Activated naive CD8-positive, alpha-beta T cell treated with anti-CD3 and anti-CD28 coated beads, Interleukin-2, amount 10 ng/mL, durations not matched to agents 7 days and 5 days (primary cell): ENCODE measurements at regions not wholly inside any gene's neighbourhood (a gene's known extent, or its start where the extent isn't known, plus 50 kb on each side); places are given as distances from the start of the nearest gene placed in this dataset.

ENCODE experiments used
- ATAC-seq: fragments of 150-1000 bp; cut with Tn5 transposase; one replicate; pipeline ENCODE4 v1.10.0; 2021; ENCODE audit warnings: low read depth, moderate library complexity
- POLR2A ChIA-PET: fragments of 350-600 bp; sonication (Branson Sonifier 250); formaldehyde crosslinking; loops from one replicate; lab custom pipeline; 2021; ENCODE audit warnings: antibody characterized with exemption; lab: Charles Lee
- DNase-seq: peaks from one replicate; pipeline ENCODE4 v3.0.0; 2021
- H3K27ac Mint-ChIP-seq: one replicate; pipeline ENCODE4 v1.8.0; 2022; ENCODE audit warnings: mild to moderate bottlenecking, mixed read lengths
- H3K27me3 Mint-ChIP-seq: one replicate; pipeline ENCODE4 v1.8.0; 2022; ENCODE audit warnings: mild to moderate bottlenecking, moderate library complexity, mixed read lengths
- H3K36me3 Mint-ChIP-seq: one replicate; pipeline ENCODE4 v1.8.0; 2021; ENCODE audit warnings: mild to moderate bottlenecking, mixed read lengths
- H3K4me1 Mint-ChIP-seq: one replicate; pipeline ENCODE4 v1.8.0; 2021; ENCODE audit warnings: mixed read lengths
- H3K4me3 Mint-ChIP-seq: one replicate; pipeline ENCODE4 v1.8.0; 2022; ENCODE audit warnings: mild to moderate bottlenecking, moderate library complexity, mixed read lengths
- H3K9me3 Mint-ChIP-seq: one replicate; pipeline ENCODE4 v1.8.0; 2021; ENCODE audit warnings: mixed read lengths

- DNase-seq = no peak
- Mint-ChIP-seq H3K36me3 (no peaks in the 10 kb centered on the region), H3K9me3 (peaks cover 10% of the 10 kb centered on the region), H3K4me3 (no peak overlapping the region), H3K27ac (no peak overlapping the region), H3K27me3 (no peaks in the 10 kb centered on the region), H3K4me1 (no peaks in the 10 kb centered on the region)
- POLR2A ChIA-PET = no interaction called here
- ATAC-seq = no peak
Observed at GRCh38 chr15:36079021-36079420, 500.4 kb upstream of the CDIN1 start.

- ATAC-seq (no peak), DNase-seq (no peak)
- Mint-ChIP-seq H3K9me3 (peaks cover 12% of the 10 kb centered on the region), H3K4me1 (no peaks in the 10 kb centered on the region), H3K27me3 (no peaks in the 10 kb centered on the region), H3K4me3 (no peak overlapping the region), H3K27ac (no peak overlapping the region), H3K36me3 (no peaks in the 10 kb centered on the region)
- POLR2A ChIA-PET = no interaction called here
Observed at GRCh38 chr15:36080759-36081158, 498.7 kb upstream of the CDIN1 start.

GRCh38 chr15:36090286-36090946, 489.0 kb upstream of the CDIN1 start:
- Mint-ChIP-seq H3K9me3 (peaks cover 2% of the 10 kb centered on the region), H3K27me3 (no peaks in the 10 kb centered on the region), H3K36me3 (no peaks in the 10 kb centered on the region), H3K4me3 (no peak overlapping the region), H3K27ac (no peak overlapping the region), H3K4me1 (no peaks in the 10 kb centered on the region)
- POLR2A ChIA-PET = no interaction called here
- DNase-seq = no peak
- ATAC-seq = no peak

GRCh38 chr15:36106640-36107335, 472.6 kb upstream of the CDIN1 start:
- no peaks in the 10 kb centered on the region for H3K27me3 Mint-ChIP-seq
- H3K9me3 Mint-ChIP-seq = peaks cover 3% of the 10 kb centered on the region
- no peak for DNase-seq
- no peaks in the 10 kb centered on the region for H3K4me1 Mint-ChIP-seq
- no peak overlapping the region for H3K27ac Mint-ChIP-seq
- H3K36me3 Mint-ChIP-seq = no peaks in the 10 kb centered on the region
- POLR2A ChIA-PET = no interaction called here
- ATAC-seq = no peak
- H3K4me3 Mint-ChIP-seq = no peak overlapping the region

GRCh38 chr15:36108541-36108940, 470.9 kb upstream of the CDIN1 start:
- no peak overlapping the region for H3K4me3 Mint-ChIP-seq
- H3K36me3 Mint-ChIP-seq = no peaks in the 10 kb centered on the region
- H3K4me1 Mint-ChIP-seq = no peaks in the 10 kb centered on the region
- peaks cover 3% of the 10 kb centered on the region for H3K9me3 Mint-ChIP-seq
- H3K27ac Mint-ChIP-seq = no peak overlapping the region
- POLR2A ChIA-PET = no interaction called here
- DNase-seq (no peak), ATAC-seq (no peak)
- H3K27me3 Mint-ChIP-seq = no peaks in the 10 kb centered on the region

- Mint-ChIP-seq H3K27me3 (no peaks in the 10 kb centered on the region), H3K27ac (no peak overlapping the region), H3K4me1 (no peaks in the 10 kb centered on the region), H3K4me3 (no peak overlapping the region), H3K36me3 (no peaks in the 10 kb centered on the region), H3K9me3 (no peaks in the 10 kb centered on the region)
- no peak for DNase-seq
- ATAC-seq = no peak
- POLR2A ChIA-PET = no interaction called here
Observed at GRCh38 chr15:36109943-36110658, 469.3 kb upstream of the CDIN1 start.

- Mint-ChIP-seq H3K4me1 (no peaks in the 10 kb centered on the region), H3K4me3 (no peak overlapping the region), H3K36me3 (no peaks in the 10 kb centered on the region), H3K27me3 (no peaks in the 10 kb centered on the region), H3K27ac (no peak overlapping the region), H3K9me3 (no peaks in the 10 kb centered on the region)
- POLR2A ChIA-PET = no interaction called here
- DNase-seq (no peak), ATAC-seq (no peak)
Observed at GRCh38 chr15:36110659-36110993, 468.8 kb upstream of the CDIN1 start.

GRCh38 chr15:36117296-36117787, 462.1 kb upstream of the CDIN1 start:
- no peak for DNase-seq
- Mint-ChIP-seq H3K27me3 (no peaks in the 10 kb centered on the region), H3K4me3 (no peak overlapping the region), H3K36me3 (no peaks in the 10 kb centered on the region), H3K4me1 (no peaks in the 10 kb centered on the region), H3K9me3 (peaks cover 5% of the 10 kb centered on the region), H3K27ac (no peak overlapping the region)
- no peak for ATAC-seq
- POLR2A ChIA-PET = no interaction called here

- Mint-ChIP-seq H3K27ac (no peak overlapping the region), H3K27me3 (no peaks in the 10 kb centered on the region), H3K4me3 (no peak overlapping the region), H3K36me3 (no peaks in the 10 kb centered on the region), H3K9me3 (peaks cover 2% of the 10 kb centered on the region), H3K4me1 (no peaks in the 10 kb centered on the region)
- POLR2A ChIA-PET = no interaction called here
- DNase-seq = no peak
- no peak for ATAC-seq
Observed at GRCh38 chr15:36126194-36126593, 453.2 kb upstream of the CDIN1 start.

GRCh38 chr15:36130641-36131310, 448.6 kb upstream of the CDIN1 start:
- Mint-ChIP-seq H3K4me3 (no peak overlapping the region), H3K27me3 (no peaks in the 10 kb centered on the region), H3K9me3 (no peaks in the 10 kb centered on the region), H3K27ac (no peak overlapping the region), H3K4me1 (no peaks in the 10 kb centered on the region), H3K36me3 (no peaks in the 10 kb centered on the region)
- no peak for DNase-seq
- POLR2A ChIA-PET = no interaction called here
- ATAC-seq = no peak

GRCh38 chr15:36133742-36134141, 445.7 kb upstream of the CDIN1 start:
- Mint-ChIP-seq H3K4me3 (no peak overlapping the region), H3K9me3 (no peaks in the 10 kb centered on the region), H3K36me3 (no peaks in the 10 kb centered on the region), H3K27ac (no peak overlapping the region), H3K4me1 (no peaks in the 10 kb centered on the region), H3K27me3 (no peaks in the 10 kb centered on the region)
- ATAC-seq (no peak), DNase-seq (no peak)
- POLR2A ChIA-PET = no interaction called here

GRCh38 chr15:36136049-36136448, 443.4 kb upstream of the CDIN1 start:
- ATAC-seq = no peak
- POLR2A ChIA-PET = no interaction called here
- no peaks in the 10 kb centered on the region for H3K27me3 Mint-ChIP-seq

GRCh38 chr15:36152936-36153335, 426.5 kb upstream of the CDIN1 start:
- Mint-ChIP-seq H3K36me3 (no peaks in the 10 kb centered on the region), H3K27me3 (no peaks in the 10 kb centered on the region), H3K4me1 (no peaks in the 10 kb centered on the region), H3K27ac (no peak overlapping the region), H3K9me3 (peaks cover 2% of the 10 kb centered on the region), H3K4me3 (no peak overlapping the region)
- ATAC-seq = no peak
- POLR2A ChIA-PET = no interaction called here
- no peak for DNase-seq

More at GRCh38 chr15:36136049-36136448, 443.4 kb upstream of the CDIN1 start:
- Mint-ChIP-seq H3K4me1 (no peaks in the 10 kb centered on the region), H3K4me3 (no peak overlapping the region), H3K9me3 (peaks cover 3% of the 10 kb centered on the region), H3K36me3 (no peaks in the 10 kb centered on the region), H3K27ac (no peak overlapping the region)
- DNase-seq = no peak
